ENCODE measurements at regions not wholly inside any gene's neighbourhood (a gene's known extent, or its start where the extent isn't known, plus 50 kb on each side); places are given as distances from the start of the nearest gene placed in this dataset.

DNA sequence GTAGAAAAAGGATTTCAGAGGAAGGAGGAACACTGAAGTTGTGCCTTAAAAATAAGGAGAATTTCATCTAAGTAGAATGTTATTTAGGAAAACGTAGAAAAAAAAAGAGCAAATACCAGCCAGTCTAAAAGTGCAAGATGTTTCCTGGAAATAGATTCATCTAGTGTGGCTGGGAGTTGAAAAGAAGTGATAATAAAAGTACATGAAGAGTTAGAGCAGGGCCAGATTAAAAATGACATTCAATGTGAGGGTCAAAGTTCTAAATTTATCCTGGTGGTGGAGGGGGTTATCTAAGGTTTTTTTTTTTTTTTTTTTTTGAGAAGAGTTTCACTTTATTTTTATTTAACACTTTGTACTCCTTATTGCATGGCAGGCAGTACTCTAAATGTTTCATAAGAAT, 289.3 kb downstream of the MDFIC start:
- DNase-seq (ENCODE audit: low spot score) (no peak), ATAC-seq (no peak)
- no peaks in the 10 kb centered on the region for H3K27me3 ChIP-seq (ENCODE audit: insufficient read depth)
- Mint-ChIP-seq H3K36me3 (ENCODE audit: low read depth) (peaks cover 10% of the 10 kb centered on the region), H3K4me3 (no peak overlapping the region), H3K4me1 (no peaks in the 10 kb centered on the region), H3K9me3 (peaks cover 14% of the 10 kb centered on the region), H3K27ac (no peak overlapping the region), H3K27me3 (ENCODE audit: insufficient read depth, low read depth, poor library complexity) (peaks cover 3% of the 10 kb centered on the region)
- H3K4me3 ChIP-seq: no peak overlapping the region
- no peaks in the 10 kb centered on the region for H3K79me2 ChIP-seq (replicated peaks; ENCODE audit: insufficient read depth)
- no peak overlapping the region for H2AFZ ChIP-seq
- no peaks in the 10 kb centered on the region for H3K4me1 ChIP-seq (ENCODE audit: insufficient read depth)
- H3K9me2 ChIP-seq (ENCODE audit: insufficient read depth): no peaks in the 10 kb centered on the region
- no peaks in the 10 kb centered on the region for H3F3A ChIP-seq (replicated peaks; ENCODE audit: low read depth)
- no peak overlapping the region for H3K27ac ChIP-seq (ENCODE audit: low read depth)
- H3K36me3 ChIP-seq (ENCODE audit: insufficient read depth): no peaks in the 10 kb centered on the region
- H4K20me1 ChIP-seq (replicated peaks; ENCODE audit: insufficient read depth): no peaks in the 10 kb centered on the region
- TF ChIP-seq ZNF114 (CRISPR knock-in tag; IDR thresholded peaks at IDR 0.05): no peak
- no peak for TF ChIP-seq POLR2AphosphoS5 (IDR thresholded peaks at IDR 0.05; ENCODE audit: low read depth)
- no peak for TF ChIP-seq EZH2phosphoT487 (IDR thresholded peaks at IDR 0.05; ENCODE audit: unreplicated experiment)
- no peak for TF ChIP-seq ZNF462 (CRISPR knock-in tag; IDR thresholded peaks at IDR 0.05)
- no peak for TF ChIP-seq STAT1 (IDR thresholded peaks at IDR 0.05; ENCODE audit: unreplicated experiment)
- TF ChIP-seq CREB1 (CRISPR knock-in tag; IDR thresholded peaks at IDR 0.05; ENCODE audit: low read depth): no peak
- TF ChIP-seq, protein P1, sequence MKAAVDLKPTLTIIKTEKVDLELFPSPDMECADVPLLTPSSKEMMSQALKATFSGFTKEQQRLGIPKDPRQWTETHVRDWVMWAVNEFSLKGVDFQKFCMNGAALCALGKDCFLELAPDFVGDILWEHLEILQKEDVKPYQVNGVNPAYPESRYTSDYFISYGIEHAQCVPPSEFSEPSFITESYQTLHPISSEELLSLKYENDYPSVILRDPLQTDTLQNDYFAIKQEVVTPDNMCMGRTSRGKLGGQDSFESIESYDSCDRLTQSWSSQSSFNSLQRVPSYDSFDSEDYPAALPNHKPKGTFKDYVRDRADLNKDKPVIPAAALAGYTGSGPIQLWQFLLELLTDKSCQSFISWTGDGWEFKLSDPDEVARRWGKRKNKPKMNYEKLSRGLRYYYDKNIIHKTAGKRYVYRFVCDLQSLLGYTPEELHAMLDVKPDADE (IDR thresholded peaks at IDR 0.05): no peak
- TF ChIP-seq ZNF331 (CRISPR knock-in tag; IDR thresholded peaks at IDR 0.05; ENCODE audit: low read depth): no peak
- no peak for TF ChIP-seq JUNB (IDR thresholded peaks at IDR 0.05; ENCODE audit: unreplicated experiment)
- no peak for TF ChIP-seq NANOG (IDR thresholded peaks at IDR 0.05; ENCODE audit: borderline replicate concordance)
- TF ChIP-seq CTCF (conservative IDR thresholded peaks at IDR 0.05; ENCODE audit: low read depth in 2 of 2): no peak
- TF ChIP-seq REST (IDR thresholded peaks at IDR 0.05; ENCODE audit: unreplicated experiment): no peak
- TF ChIP-seq EZH2 (IDR thresholded peaks at IDR 0.05; ENCODE audit: low read depth, unreplicated experiment): no peak
- no peak overlapping the region for H3K4me2 ChIP-seq
